ENCODE measurements at regions not wholly inside any gene's neighbourhood (a gene's known extent, or its start where the extent isn't known, plus 50 kb on each side); places are given as distances from the start of the nearest gene placed in this dataset.

DNA sequence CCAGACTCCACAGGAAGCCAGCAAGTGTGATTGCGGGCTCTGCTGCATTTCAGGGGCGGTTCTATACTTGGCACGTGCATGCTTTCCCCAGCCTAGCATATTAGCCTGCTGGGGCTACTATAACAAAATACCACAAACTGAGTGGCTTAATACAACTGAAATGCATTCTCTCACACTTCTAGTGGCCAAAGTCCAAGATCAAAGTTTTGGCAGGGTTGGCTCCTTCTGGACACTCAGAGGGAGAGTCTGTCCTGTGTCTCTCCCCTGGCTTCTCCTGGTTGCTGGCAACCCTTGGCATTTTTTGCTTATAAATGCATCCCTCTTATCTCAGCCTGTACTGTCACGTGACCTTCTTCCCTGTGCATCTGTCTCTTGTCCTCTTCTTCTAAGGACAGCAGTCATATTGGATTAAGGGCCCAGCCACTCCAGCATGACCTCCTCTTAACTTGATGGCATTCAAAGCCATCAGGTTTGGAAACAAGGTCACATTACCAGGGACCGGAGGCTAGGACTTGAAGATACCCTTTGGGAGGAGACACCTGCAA lies 138.7 kb downstream of the RNF152 start:
- ChIA-PET POLR2A (no interaction called here), CTCF (ENCODE audit: low intra/inter-chr PET ratio) (no interaction called here)

DNA sequence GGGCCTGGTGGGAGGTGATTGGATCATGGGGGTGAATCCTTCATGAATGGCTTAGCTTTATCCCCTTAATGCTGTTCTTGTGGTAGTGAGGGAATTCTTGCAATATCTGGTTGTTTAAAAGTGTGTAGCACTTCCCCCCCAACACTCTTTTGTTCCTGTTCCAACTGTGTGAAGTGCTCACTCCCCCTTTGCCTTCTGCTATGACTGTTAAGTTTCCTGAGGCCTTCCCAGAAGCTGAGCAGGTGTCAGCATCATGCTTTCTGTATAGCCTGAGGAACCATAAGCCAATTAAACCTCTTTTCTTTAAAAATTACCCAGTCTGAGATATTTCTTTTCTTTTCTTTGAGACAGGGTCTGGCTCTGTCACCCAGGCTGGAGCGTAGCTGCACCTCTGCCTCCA lies 139.4 kb downstream of the RNF152 start:
- Histone ChIP-seq H3K4me3 (no peak overlapping the region), H2AFZ (ENCODE audit: low read depth, low read length) (no peak overlapping the region), H3K79me2 (ENCODE audit: control insufficient read depth, insufficient read depth, low read length) (no peaks in the 10 kb centered on the region), H3K9me1 (ENCODE audit: control insufficient read depth, insufficient read depth, low read length) (no peaks in the 10 kb centered on the region), H3K4me1 (replicated peaks in 1 of 2; ENCODE audit: control insufficient read depth in 2 of 2, insufficient read depth in 2 of 2, low read length in 2 of 2) (no peaks in the 10 kb centered on the region), H3K9me3 (replicated peaks; ENCODE audit: control insufficient read depth, insufficient read depth, low read depth, low read length) (no peaks in the 10 kb centered on the region), H3K36me3 (ENCODE audit: control insufficient read depth, insufficient read depth, low read length) (no peaks in the 10 kb centered on the region), H3K4me2 (ENCODE audit: insufficient read depth, low read length) (no peak overlapping the region), H3K9ac (ENCODE audit: insufficient read depth in 1 of 2, low read depth in 2 of 2, low read length in 2 of 2) (no peak overlapping the region), H3K27ac (ENCODE audit: extremely low read depth, low read depth, low read length) (no peak overlapping the region), H4K20me1 (replicated peaks; ENCODE audit: control insufficient read depth, insufficient read depth, low read length) (no peaks in the 10 kb centered on the region), H3K27me3 (ENCODE audit: control insufficient read depth in 2 of 2, insufficient read depth in 2 of 2, low read length in 2 of 2) (no peaks in the 10 kb centered on the region)
- in situ Hi-C loops (cut with MboI) (no loop called here), intact Hi-C loops (cut with micrococcal nuclease) (no loop called here)
- 0% methylated on average over 1 of the region's 1 CpG for WGBS (ENCODE audit: insufficient coverage, low coverage, missing lambda C conversion rate)
- ATAC-seq (no peak), DNase-seq (ENCODE audit: extremely low read depth in 1 of 4, low spot score in 3 of 4) (no peak), FAIRE-seq (no peak)
- ChIA-PET POLR2A (no interaction called here), CTCF (ENCODE audit: low intra/inter-chr PET ratio) (no interaction called here)
- BruUV-seq (replicated peaks), result no TSS peak
- TF ChIP-seq JUNB (CRISPR knock-in tag; conservative IDR thresholded peaks at IDR 0.05) (no peak), FOXA1 (IDR thresholded peaks at IDR 0.05; ENCODE audit: borderline replicate concordance) (no peak)
- TF ChIP-seq, protein P1, sequence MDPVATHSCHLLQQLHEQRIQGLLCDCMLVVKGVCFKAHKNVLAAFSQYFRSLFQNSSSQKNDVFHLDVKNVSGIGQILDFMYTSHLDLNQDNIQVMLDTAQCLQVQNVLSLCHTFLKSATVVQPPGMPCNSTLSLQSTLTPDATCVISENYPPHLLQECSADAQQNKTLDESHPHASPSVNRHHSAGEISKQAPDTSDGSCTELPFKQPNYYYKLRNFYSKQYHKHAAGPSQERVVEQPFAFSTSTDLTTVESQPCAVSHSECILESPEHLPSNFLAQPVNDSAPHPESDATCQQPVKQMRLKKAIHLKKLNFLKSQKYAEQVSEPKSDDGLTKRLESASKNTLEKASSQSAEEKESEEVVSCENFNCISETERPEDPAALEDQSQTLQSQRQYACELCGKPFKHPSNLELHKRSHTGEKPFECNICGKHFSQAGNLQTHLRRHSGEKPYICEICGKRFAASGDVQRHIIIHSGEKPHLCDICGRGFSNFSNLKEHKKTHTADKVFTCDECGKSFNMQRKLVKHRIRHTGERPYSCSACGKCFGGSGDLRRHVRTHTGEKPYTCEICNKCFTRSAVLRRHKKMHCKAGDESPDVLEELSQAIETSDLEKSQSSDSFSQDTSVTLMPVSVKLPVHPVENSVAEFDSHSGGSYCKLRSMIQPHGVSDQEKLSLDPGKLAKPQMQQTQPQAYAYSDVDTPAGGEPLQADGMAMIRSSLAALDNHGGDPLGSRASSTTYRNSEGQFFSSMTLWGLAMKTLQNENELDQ (CRISPR knock-in tag; IDR thresholded peaks at IDR 0.05; ENCODE audit: borderline replicate concordance), result no peak
- TF ChIP-seq, protein P2, sequence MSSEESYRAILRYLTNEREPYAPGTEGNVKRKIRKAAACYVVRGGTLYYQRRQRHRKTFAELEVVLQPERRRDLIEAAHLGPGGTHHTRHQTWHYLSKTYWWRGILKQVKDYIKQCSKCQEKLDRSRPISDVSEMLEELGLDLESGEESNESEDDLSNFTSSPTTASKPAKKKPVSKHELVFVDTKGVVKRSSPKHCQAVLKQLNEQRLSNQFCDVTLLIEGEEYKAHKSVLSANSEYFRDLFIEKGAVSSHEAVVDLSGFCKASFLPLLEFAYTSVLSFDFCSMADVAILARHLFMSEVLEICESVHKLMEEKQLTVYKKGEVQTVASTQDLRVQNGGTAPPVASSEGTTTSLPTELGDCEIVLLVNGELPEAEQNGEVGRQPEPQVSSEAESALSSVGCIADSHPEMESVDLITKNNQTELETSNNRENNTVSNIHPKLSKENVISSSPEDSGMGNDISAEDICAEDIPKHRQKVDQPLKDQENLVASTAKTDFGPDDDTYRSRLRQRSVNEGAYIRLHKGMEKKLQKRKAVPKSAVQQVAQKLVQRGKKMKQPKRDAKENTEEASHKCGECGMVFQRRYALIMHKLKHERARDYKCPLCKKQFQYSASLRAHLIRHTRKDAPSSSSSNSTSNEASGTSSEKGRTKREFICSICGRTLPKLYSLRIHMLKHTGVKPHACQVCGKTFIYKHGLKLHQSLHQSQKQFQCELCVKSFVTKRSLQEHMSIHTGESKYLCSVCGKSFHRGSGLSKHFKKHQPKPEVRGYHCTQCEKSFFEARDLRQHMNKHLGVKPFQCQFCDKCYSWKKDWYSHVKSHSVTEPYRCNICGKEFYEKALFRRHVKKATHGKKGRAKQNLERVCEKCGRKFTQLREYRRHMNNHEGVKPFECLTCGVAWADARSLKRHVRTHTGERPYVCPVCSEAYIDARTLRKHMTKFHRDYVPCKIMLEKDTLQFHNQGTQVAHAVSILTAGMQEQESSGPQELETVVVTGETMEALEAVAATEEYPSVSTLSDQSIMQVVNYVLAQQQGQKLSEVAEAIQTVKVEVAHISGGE (CRISPR knock-in tag; IDR thresholded peaks at IDR 0.05), result no peak

More for the DNA sequence above, 138.7 kb downstream of the RNF152 start:
- Histone ChIP-seq H3K36me3 (ENCODE audit: control insufficient read depth, insufficient read depth, low read length) (no peaks in the 10 kb centered on the region), H3K9ac (ENCODE audit: insufficient read depth in 1 of 2, low read depth in 2 of 2, low read length in 2 of 2) (no peak overlapping the region), H3K27me3 (ENCODE audit: control insufficient read depth in 2 of 2, insufficient read depth in 2 of 2, low read length in 2 of 2) (no peaks in the 10 kb centered on the region), H2AFZ (ENCODE audit: low read depth, low read length) (no peak overlapping the region), H3K9me1 (ENCODE audit: control insufficient read depth, insufficient read depth, low read length) (no peaks in the 10 kb centered on the region), H3K9me3 (replicated peaks; ENCODE audit: control insufficient read depth, insufficient read depth, low read depth, low read length) (no peaks in the 10 kb centered on the region), H3K27ac (ENCODE audit: extremely low read depth, low read depth, low read length) (no peak overlapping the region), H3K4me2 (ENCODE audit: insufficient read depth, low read length) (no peak overlapping the region), H3K4me3 (no peak overlapping the region), H3K4me1 (replicated peaks in 1 of 2; ENCODE audit: control insufficient read depth in 2 of 2, insufficient read depth in 2 of 2, low read length in 2 of 2) (no peaks in the 10 kb centered on the region), H4K20me1 (replicated peaks; ENCODE audit: control insufficient read depth, insufficient read depth, low read length) (no peaks in the 10 kb centered on the region), H3K79me2 (ENCODE audit: control insufficient read depth, insufficient read depth, low read length) (no peaks in the 10 kb centered on the region)
- intact Hi-C loops (cut with micrococcal nuclease) (no loop called here), in situ Hi-C loops (cut with MboI) (no loop called here)
- WGBS (ENCODE audit: insufficient coverage, low coverage, missing lambda C conversion rate), result 0% methylated on average over 5 of the region's 5 CpGs
- TF ChIP-seq RAD51 (IDR thresholded peaks at IDR 0.05; ENCODE audit: borderline replicate concordance, low read depth) (peak; percentile 68), CBFA2T2 (conservative IDR thresholded peaks at IDR 0.05) (0 out of 2 replicates have a peak, but pooled peaks have one; percentile 14), PHB2 (IDR thresholded peaks at IDR 0.05; ENCODE audit: low read depth) (no peak), ZBTB8A (IDR thresholded peaks at IDR 0.05; ENCODE audit: partially characterized antibody) (no peak), ZSCAN32 (CRISPR knock-in tag; IDR thresholded peaks at IDR 0.05) (no peak), ZNF134 (CRISPR knock-in tag; conservative IDR thresholded peaks at IDR 0.05) (no peak)
- TF ChIP-seq, protein P3, sequence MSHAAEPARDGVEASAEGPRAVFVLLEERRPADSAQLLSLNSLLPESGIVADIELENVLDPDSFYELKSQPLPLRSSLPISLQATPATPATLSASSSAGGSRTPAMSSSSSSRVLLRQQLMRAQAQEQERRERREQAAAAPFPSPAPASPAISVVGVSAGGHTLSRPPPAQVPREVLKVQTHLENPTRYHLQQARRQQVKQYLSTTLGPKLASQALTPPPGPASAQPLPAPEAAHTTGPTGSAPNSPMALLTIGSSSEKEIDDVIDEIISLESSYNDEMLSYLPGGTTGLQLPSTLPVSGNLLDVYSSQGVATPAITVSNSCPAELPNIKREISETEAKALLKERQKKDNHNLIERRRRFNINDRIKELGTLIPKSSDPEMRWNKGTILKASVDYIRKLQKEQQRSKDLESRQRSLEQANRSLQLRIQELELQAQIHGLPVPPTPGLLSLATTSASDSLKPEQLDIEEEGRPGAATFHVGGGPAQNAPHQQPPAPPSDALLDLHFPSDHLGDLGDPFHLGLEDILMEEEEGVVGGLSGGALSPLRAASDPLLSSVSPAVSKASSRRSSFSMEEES (CRISPR knock-in tag; IDR thresholded peaks at IDR 0.05), result peak; percentile 76
- DNase-seq (ENCODE audit: extremely low read depth in 1 of 4, low spot score in 3 of 4) (no peak), ATAC-seq (no peak), FAIRE-seq (no peak)
- no TSS peak for BruUV-seq (replicated peaks)

All from K562 (cell line).